ENCODE measurements at regions not wholly inside any gene's neighbourhood (a gene's known extent, or its start where the extent isn't known, plus 50 kb on each side); places are given as distances from the start of the nearest gene placed in this dataset.

- TF ChIP-seq, protein P1, sequence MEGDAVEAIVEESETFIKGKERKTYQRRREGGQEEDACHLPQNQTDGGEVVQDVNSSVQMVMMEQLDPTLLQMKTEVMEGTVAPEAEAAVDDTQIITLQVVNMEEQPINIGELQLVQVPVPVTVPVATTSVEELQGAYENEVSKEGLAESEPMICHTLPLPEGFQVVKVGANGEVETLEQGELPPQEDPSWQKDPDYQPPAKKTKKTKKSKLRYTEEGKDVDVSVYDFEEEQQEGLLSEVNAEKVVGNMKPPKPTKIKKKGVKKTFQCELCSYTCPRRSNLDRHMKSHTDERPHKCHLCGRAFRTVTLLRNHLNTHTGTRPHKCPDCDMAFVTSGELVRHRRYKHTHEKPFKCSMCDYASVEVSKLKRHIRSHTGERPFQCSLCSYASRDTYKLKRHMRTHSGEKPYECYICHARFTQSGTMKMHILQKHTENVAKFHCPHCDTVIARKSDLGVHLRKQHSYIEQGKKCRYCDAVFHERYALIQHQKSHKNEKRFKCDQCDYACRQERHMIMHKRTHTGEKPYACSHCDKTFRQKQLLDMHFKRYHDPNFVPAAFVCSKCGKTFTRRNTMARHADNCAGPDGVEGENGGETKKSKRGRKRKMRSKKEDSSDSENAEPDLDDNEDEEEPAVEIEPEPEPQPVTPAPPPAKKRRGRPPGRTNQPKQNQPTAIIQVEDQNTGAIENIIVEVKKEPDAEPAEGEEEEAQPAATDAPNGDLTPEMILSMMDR (IDR thresholded peaks at IDR 0.05; ENCODE audit: low read length), result no peak
- TF ChIP-seq EZH2 (optimal IDR thresholded peaks at IDR 0.05; ENCODE audit: low read depth, low read length), result no peak
Observed at GRCh38 chr11:27757953-27758352, 57.7 kb upstream of the BDNF start.

All from MM.1S (cell line).